Liver (tissue), 8 donors: ENCODE measurements at regions not wholly inside any gene's neighbourhood (a gene's known extent, or its start where the extent isn't known, plus 50 kb on each side); places are given as distances from the start of the nearest gene placed in this dataset.

Source experiments
- DNase-seq: peaks from one replicate; pipeline ENCODE4 v3.0.0-alpha.2; 2017; ENCODE audit warnings: low spot score
- H3K27ac ChIP-seq, 2 donors: one replicate each; pipeline ENCODE4 v1.7.0; 2013; ENCODE audit warnings: inconsistent platforms in 2 of 2, low read length in 2 of 2, control low read depth in 1 of 2, low read depth in 1 of 2, mild to moderate bottlenecking in 1 of 2
- H3K27me3 ChIP-seq, 4 donors: one replicate each; pipeline versions ENCODE4 v1.6.1 to v1.7.0; 2013; ENCODE audit warnings: low read length in 3 of 4, inconsistent platforms in 1 of 4, mild to moderate bottlenecking in 1 of 4, moderate library complexity in 1 of 4; ENCODE audit not compliant: control insufficient read depth in 4 of 4, insufficient read depth in 4 of 4
- H3K36me3 ChIP-seq, 4 donors: one replicate each; pipeline versions ENCODE4 v1.6.1 to v1.7.0; 2013; ENCODE audit warnings: low read length in 3 of 4, mild to moderate bottlenecking in 3 of 4, low read depth in 1 of 4, moderate library complexity in 1 of 4; ENCODE audit not compliant: control insufficient read depth in 4 of 4, insufficient read depth in 3 of 4
- H3K4me1 ChIP-seq, 4 donors: one replicate each; pipeline versions ENCODE4 v1.6.1 to v1.7.0; 2013; ENCODE audit warnings: low read length in 3 of 4, mild to moderate bottlenecking in 3 of 4, moderate library complexity in 1 of 4; ENCODE audit not compliant: control insufficient read depth in 4 of 4, insufficient read depth in 4 of 4
- H3K4me3 ChIP-seq, 3 donors: one replicate each; pipeline versions ENCODE4 v1.6.1 to v1.7.0; 2013; ENCODE audit warnings: low read length in 3 of 3, control low read depth in 1 of 3, low read depth in 1 of 3, mild to moderate bottlenecking in 1 of 3
- H3K9ac ChIP-seq, 2 donors: one replicate each; pipeline ENCODE4 v1.7.0; 2013; ENCODE audit warnings: low read length in 2 of 2, mild to moderate bottlenecking in 2 of 2, moderate library complexity in 2 of 2, control low read depth in 1 of 2, low read depth in 1 of 2
- H3K9me3 ChIP-seq, 4 donors: one replicate each; pipeline versions ENCODE4 v1.6.1 to v1.7.0; 2013; ENCODE audit warnings: low read length in 3 of 4; ENCODE audit not compliant: control insufficient read depth in 4 of 4
- ATF3 ChIP-seq: IDR thresholded peaks from 2 replicates; pipeline ENCODE4 v1.6.1; 2016; ENCODE audit warnings: antibody characterized with exemption
- CTCF ChIP-seq: fragments of 150-350 bp; IDR thresholded peaks from 2 replicates; pipeline ENCODE4 v1.5.1; 2017; ENCODE audit warnings: improper control_type of control experiment, low read depth, low read length; ENCODE audit not compliant: missing input control
- FOXA1 ChIP-seq: IDR thresholded peaks from 2 replicates; pipeline ENCODE4 v1.6.1; 2016; ENCODE audit warnings: antibody characterized with exemption
- GABPA ChIP-seq, 2 donors: IDR thresholded peaks in 1 of 2; conservative IDR thresholded peaks in 1 of 2; 2 replicates each; pipeline ENCODE4 v1.6.1; 2016; ENCODE audit warnings: antibody characterized with exemption in 2 of 2, mild to moderate bottlenecking in 1 of 2, moderate library complexity in 1 of 2
- HNF4A ChIP-seq, 2 donors: conservative IDR thresholded peaks; 2 replicates each; pipeline ENCODE4 v1.6.1; 2016; ENCODE audit warnings: antibody characterized with exemption in 2 of 2, mild to moderate bottlenecking in 2 of 2
- HNF4G ChIP-seq: IDR thresholded peaks from 2 replicates; pipeline ENCODE4 v1.6.1; 2016; ENCODE audit warnings: antibody characterized with exemption
- JUND ChIP-seq, 2 donors: IDR thresholded peaks; 2 replicates each; pipeline ENCODE4 v1.6.1; 2016; ENCODE audit warnings: antibody characterized with exemption in 2 of 2
- MAX ChIP-seq: IDR thresholded peaks from 2 replicates; pipeline ENCODE4 v1.6.1; 2016; ENCODE audit warnings: antibody characterized with exemption
- NR2F2 ChIP-seq: IDR thresholded peaks from 2 replicates; pipeline ENCODE4 v1.6.1; 2016; ENCODE audit warnings: antibody characterized with exemption
- RAD21 ChIP-seq, 2 donors: IDR thresholded peaks; 2 replicates each; pipeline ENCODE4 v1.6.1; 2016; ENCODE audit warnings: antibody characterized with exemption in 2 of 2, mild to moderate bottlenecking in 2 of 2
- REST ChIP-seq: IDR thresholded peaks from 2 replicates; pipeline ENCODE4 v1.6.1; 2016; ENCODE audit warnings: antibody characterized with exemption, mild to moderate bottlenecking
- RXRA ChIP-seq, 2 donors: IDR thresholded peaks; 2 replicates each; pipeline ENCODE4 v1.6.1; 2017 to 2018; ENCODE audit warnings: antibody characterized with exemption in 2 of 2, mild to moderate bottlenecking in 1 of 2
- TAF1 ChIP-seq: conservative IDR thresholded peaks from 2 replicates; pipeline ENCODE4 v1.6.1; 2016; ENCODE audit warnings: antibody characterized with exemption, mild to moderate bottlenecking
- YY1 ChIP-seq: IDR thresholded peaks from 2 replicates; pipeline ENCODE4 v1.6.1; 2016; ENCODE audit warnings: antibody characterized with exemption, mild to moderate bottlenecking
- ZBTB33 ChIP-seq: IDR thresholded peaks from 2 replicates; pipeline ENCODE4 v1.6.1; 2016; ENCODE audit warnings: antibody characterized with exemption
- WGBS: extraction: QIAGEN DNeasy Blood & Tissue Kit; methylation state at CpG from one replicate; pipeline ENCODE4 v1.1.7; 2013; 5-methylcytosine and 5-hydroxymethylcytosine counted together
- donor health status: healthy.
- donor health status: healthy.
- donor health status: healthy.
- donor health status: healthy.
- donor health status: healthy.

GRCh38 chr10:116792817-116793216 is 50.5 kb upstream of the HSPA12A start:
- WGBS = 89% methylated on average over 1 of the region's 1 CpG
- no peak for DNase-seq

GRCh38 chr10:116796469-116796868 is 52.8 kb upstream of the ENO4 start:
- 62% methylated on average over 5 of the region's 5 CpGs for WGBS
- Histone ChIP-seq H3K9ac (no peak overlapping the region), H3K9me3 (no peaks in the 10 kb centered on the region), H3K27ac (no peak overlapping the region), H3K4me3 (no peak overlapping the region), H3K4me1 (no peaks in the 10 kb centered on the region), H3K27me3 (no peaks in the 10 kb centered on the region), H3K36me3 (no peaks in the 10 kb centered on the region)
- TF ChIP-seq TAF1 = no peak
- TF ChIP-seq YY1 = no peak
- no peak for TF ChIP-seq JUND (IDR thresholded peaks at IDR 0.05)
- TF ChIP-seq HNF4G = no peak
- no peak for TF ChIP-seq NR2F2
- TF ChIP-seq ZBTB33 = no peak
- DNase-seq = no peak

More at GRCh38 chr10:116792817-116793216, 50.5 kb upstream of the HSPA12A start:
- Histone ChIP-seq H3K27me3 (no peaks in the 10 kb centered on the region), H3K27ac (no peak overlapping the region), H3K4me3 (no peak overlapping the region), H3K9ac (no peak overlapping the region), H3K9me3 (no peaks in the 10 kb centered on the region), H3K4me1 (peaks cover 0 to 4% (median 2%) of the 10 kb centered on the region in 4 donors), H3K36me3 (no peaks in the 10 kb centered on the region)
- TF ChIP-seq CTCF = no peak
- no peak for TF ChIP-seq ATF3
- TF ChIP-seq FOXA1 = no peak
- no peak for TF ChIP-seq GABPA (IDR thresholded peaks at IDR 0.05 in 1 of 2, conservative IDR thresholded peaks at IDR 0.05 in 1 of 2)
- no peak for TF ChIP-seq RXRA (IDR thresholded peaks at IDR 0.05)
- no peak for TF ChIP-seq MAX
- no peak for TF ChIP-seq RAD21 (IDR thresholded peaks at IDR 0.05)
- no peak for TF ChIP-seq HNF4A (conservative IDR thresholded peaks at IDR 0.05)
- TF ChIP-seq REST = no peak
- TF ChIP-seq TAF1 = no peak
